GM23248 (cell line): ENCODE measurements at regions not wholly inside any gene's neighbourhood (a gene's known extent, or its start where the extent isn't known, plus 50 kb on each side); places are given as distances from the start of the nearest gene placed in this dataset.

ENCODE experiments used
- EZH2 ChIP-seq: fragments of 200-600 bp; sonication (generic); IDR thresholded peaks from 2 replicates; pipeline ENCODE4 v1.6.1; 2018; ENCODE audit warnings: antibody characterized with exemption, mild to moderate bottlenecking; ENCODE audit not compliant: insufficient read depth, poor library complexity, severe bottlenecking
- EZH2phosphoT487 ChIP-seq: fragments of 200-600 bp; sonication (generic); IDR thresholded peaks from 2 replicates; pipeline ENCODE4 v1.6.1; 2018; ENCODE audit warnings: antibody characterized with exemption, moderate library complexity, mild to moderate bottlenecking, low read depth; ENCODE audit not compliant: insufficient read depth

DNA sequence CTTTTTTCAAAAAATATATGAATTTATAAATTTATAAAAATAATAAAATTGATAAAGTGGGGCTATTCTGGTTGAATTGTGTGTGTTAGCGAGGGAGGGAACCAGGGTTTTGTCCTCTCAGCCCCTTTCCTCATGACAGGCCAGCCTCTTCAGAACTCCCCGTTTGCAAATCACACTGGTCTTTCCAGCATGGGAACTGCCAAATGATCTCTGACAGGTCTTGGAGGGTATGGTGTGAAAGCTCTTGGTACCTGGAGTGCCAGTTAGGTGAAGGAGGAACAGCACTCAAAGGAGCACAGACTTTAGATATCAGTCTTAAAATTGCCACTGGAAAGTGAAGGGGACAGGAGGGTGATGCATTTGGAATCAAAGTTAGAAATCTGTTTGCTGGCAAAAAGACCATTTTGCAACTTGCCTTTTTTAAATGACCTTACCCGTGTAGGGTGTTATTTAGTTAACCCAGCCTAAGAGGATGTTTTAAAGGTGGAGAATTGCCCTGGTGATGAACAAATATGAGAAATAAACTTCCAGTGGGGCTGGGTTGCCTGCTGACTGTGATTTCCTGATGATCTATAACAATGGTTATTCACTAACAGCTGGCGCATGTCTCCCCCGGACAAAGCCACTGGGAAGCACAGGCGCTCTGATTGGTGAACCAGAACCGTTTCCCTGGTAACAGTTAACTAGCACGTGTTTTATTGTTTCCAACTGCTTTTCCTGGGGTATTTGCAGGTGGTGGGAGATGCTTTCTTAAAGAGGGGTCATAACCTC lies 85.3 kb upstream of the EFEMP1 start:
- TF ChIP-seq EZH2phosphoT487 (no peak), EZH2 (no peak)
